Effector CD4-positive, alpha-beta T cell (primary cell): ENCODE measurements at regions not wholly inside any gene's neighbourhood (a gene's known extent, or its start where the extent isn't known, plus 50 kb on each side); places are given as distances from the start of the nearest gene placed in this dataset.

ENCODE experiments used
- DNase-seq: peaks from one replicate; pipeline ENCODE4 v3.0.0-alpha.2; 2020

DNA sequence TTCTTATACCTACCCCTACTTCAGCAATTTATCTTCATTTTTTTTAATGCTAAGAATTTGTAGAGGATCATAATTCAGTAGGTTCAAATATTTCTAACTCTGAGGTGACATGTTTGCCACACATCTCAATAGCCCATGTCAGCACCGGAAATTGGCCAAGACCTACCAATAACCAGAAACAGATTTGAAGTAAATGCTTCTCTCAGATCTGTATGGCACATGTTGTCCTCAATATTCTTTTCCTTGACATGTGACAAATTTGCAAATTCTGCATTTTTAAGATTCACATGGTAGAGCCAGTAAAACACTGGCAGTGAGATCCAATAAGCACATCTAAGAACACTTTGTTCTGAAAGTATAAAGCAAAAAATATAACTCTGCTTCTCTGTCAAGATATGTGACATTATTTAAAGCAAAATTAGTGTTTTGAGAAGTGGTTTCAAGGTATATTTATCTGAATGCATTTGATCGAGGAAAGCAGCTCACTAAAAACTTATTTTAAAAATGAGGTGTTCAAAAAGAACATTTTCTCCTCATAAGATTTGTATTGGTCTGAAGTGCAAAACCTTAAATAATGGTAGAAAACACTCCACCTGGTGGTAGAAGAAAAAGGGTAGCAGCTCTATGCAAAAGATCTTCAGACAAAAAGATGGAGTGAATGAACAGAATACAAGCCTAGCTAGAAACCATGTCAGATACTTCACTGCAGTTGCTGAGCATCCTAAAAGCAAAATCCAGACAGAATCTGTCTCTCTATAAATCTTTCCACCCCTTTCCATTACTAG, 513.8 kb upstream of the FAM241A start:
- no peak for DNase-seq

DNA sequence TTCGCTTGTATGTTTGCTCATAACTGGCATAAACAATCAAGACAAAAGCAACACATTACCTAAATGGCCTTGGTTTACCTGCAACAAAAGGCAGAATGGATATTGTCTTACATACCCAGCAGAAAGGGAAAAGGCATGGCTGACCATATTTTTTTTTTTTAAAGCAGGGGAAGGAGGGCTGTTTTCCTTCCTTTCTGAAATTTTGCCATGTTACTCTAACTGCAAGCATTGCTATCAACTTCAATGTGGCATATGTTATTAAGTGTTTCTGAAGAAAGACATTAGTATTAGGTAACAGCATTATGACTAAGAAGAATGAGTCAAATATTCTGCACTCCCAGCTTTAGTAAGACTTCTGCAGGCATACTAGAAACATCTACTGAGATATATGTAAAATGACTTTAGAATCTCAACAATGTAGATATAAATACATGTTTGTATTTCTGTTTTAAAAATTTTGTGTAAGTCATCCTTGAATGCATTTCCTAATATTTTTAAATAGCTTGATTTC, 512.6 kb upstream of the FAM241A start:
- DNase-seq = no peak

DNA sequence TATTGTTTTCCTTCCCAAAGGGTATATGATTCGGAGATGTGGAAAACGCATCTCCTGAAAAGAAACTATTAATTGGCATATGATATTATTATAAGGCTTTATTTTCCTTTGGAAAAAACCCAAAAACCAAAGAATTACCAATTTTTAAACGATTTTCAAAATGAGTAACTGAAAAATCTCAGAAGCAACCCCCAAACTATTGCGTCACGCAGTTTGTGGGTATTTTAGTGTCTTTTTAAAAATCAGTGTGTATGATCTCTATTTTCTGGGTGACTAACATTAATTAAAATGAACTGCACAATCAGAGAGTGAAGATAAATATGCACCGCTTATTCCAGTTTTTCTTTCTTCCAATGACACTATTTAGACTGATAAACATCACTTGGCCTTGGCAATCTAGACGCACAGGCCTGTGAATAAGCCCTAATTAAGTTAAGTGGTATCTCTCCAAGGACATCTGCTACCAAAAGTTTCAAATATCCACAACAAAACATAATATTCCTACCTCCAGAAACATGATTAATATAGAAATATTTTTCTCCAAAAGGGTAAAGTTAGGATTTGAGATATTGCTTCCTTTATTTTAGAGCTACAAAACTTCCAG, 511.5 kb upstream of the FAM241A start:
- no peak for DNase-seq

DNA sequence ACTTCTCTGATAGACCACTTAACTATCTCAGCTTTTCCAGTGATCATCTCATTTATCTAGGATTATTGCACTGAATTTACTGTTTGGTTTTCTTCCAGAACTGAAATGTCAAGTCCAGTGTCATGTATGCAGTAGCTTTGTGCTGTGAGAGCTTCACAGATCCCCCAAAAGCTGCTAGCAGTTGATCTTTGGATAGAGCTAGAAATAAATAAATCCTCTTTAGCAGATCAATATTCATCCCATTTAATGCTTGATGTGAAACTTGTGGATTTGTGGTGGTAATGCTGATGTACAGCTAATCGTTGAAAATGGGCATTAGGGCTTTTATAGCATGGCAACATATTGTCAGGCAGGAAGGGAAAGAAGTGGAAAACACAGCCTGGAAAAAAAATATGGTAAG, 509.6 kb upstream of the FAM241A start:
- no peak for DNase-seq

DNA sequence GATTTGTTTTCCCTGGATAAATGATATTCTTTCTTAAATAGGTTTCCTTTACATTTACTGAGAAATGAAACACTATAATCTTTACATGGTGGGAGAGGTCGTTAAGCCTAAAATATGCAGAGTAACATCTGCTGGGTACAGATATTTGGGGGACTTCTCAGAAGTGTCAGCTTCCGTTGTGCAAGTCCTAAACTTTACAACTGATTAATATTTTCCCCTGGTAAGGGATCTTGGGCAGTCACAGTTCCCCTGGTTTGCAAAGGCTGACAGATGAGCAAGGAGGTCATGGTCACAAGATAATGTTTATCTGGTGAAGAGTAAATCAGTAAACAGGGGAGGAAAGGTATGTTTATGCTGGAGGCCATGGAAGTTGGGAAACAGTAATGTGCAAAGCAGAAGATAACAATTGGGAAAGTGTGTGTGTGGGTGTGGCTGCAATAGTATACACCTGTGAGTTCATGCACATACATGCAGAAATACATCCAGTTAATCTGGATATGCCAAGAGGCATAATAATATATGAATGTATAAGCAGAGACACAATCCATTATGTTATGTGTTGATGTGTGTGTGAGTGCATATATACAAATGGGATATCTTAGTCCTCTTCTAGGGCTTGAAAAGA, 508.2 kb upstream of the FAM241A start:
- no peak for DNase-seq

DNA sequence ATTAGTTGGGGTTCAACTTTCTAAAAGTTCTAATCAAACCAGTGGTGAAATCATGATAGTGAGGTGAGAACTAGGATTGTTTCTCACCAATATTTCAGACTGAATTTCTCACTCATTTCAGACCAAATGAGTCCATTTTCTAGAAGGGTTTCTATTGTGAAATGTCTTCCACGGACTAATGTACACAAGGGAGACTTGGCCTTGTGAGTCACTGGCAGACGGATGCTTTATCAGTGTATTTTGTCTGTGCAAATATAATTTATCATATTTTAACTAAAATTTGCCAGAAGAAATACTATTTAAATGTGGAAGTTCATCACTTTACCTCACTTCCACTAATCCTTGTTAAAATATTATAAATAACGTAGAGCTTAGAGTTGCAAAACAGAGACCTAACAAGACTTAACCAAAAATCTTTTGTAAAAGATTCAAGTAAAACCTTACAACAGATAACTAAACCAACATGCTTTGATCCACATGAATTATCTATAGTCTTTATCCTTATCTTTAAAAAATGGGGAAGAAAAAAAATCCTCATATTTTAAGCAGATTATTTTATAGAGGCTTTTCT, 506.0 kb upstream of the FAM241A start:
- DNase-seq = no peak

DNA sequence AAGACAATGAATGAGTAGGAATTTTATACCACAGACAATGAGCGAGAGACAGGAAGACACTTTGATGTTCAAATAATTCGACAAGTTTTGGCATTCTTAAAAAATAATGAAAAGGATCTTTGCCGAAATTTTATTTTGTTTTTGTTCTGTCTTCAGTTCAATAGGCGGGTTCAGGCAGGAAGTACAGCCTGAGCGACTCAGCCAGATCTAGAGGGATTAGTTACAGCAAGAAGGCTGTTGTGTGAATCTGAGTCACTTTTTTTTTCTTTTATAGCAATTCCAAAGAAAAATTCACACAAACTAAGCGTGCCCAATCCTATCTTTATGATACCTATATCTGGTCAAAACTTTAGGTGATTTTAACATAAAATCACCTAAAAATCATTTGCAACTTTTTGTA, 505.4 kb upstream of the FAM241A start:
- DNase-seq = no peak

DNA sequence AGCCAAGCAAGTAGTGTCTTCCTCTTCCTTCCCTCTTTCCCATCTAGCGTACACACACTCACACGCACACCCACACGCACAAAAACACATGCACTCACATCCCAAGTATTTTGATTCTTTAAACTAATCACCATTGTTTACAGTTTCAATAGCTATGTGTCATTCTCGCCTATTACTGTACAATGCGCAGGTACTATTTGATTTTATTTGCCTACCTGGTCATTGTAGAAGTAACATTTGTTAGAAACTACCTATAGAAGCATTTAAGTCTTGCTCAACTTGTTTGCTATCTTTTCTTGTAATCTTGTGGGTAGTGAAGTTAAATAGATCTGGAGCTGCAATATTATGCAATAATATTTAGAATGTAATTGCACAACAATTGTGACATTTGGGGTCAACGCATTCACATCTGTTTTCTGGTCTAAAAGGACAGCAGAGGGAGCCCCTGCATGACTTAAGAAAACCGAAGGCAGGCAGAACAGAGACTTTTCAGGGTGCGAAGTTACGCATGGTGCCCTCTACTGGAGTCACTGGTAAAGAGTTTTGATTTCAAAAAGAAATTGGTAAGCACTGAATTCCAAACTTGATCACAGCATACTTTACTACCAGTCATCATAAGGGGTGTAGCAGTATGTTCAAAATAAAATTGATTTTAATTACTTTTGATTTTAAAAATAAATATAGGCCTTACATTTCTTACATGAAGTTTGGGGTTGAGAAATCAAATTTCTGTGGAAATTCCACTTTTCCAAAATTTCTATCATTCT, 503.3 kb upstream of the FAM241A start:
- no peak for DNase-seq

DNA sequence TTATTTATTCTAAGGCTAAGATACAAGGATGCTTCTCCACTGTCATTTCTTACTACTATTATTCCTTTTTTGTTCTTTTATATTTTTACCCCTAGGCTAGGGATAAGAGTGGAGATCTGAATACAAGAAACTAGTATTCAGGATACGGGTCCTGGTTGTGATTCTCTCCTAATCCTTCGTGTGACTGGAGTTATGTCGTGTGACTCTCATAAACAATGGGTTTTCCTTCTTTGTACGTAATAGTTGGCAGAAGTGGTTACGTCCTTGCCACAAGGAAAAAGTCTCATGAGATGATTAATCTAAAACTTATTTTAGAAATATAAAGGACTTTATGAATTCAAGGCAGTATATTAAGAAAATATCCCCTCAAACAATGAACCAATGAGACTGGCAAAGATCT, 497.2 kb upstream of the FAM241A start:
- DNase-seq = no peak

DNA sequence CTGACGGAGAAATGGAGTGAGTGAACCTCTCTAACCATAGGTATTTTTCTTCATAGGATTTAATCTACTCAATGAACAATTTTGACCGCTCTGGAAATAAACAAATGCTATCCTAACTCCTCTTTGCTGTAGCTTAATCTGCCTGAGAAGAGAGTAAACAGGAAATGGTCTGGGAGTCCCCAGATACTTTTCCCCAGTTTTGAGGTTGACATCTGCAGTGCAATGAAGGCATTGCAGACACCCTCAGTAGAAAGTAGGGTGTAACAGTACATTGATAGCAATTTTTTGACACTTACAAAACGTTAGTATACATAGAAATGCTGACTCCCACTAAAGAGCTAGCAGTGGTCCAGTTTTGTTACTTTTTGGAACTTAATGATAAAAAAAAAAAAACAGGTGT, 495.9 kb upstream of the FAM241A start:
- DNase-seq = no peak

DNA sequence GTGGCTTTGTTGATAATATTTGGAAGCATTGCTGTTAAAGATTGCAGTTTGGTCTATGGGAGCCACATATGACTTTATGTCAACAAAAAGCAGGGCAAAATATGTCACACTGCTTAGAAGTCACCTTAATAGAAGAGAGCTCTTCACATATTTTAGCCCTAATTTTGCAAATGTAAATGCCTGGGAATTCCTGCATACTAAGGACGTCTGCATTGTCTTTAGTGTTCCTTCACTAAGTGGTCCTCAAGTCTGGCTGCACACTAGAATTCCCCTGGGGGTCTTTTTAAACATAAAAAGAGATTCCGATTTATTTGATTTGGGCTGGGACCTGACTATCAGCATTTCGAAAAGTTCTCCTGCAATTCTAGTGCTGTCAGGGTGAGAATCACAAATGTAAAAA, 495.1 kb upstream of the FAM241A start:
- no peak for DNase-seq

DNA sequence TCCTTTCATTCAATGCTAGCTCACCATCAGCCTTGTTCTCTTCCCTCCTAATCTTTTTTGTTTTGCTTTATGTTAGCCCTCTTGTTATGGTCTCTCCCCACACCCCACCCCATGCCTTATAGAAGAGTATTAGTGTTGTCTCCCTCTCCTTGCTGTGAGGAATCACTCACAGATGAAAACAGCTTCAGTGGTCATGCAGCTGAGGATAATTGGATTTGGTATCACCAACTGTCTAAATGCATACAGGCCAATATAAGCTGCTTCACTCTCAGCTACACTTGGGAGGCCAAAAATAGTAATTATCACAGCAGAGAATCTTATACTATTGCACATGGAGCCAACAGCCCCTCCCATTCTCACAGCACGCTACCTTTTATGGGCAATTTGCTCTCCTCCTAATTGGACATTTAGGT, 494.6 kb upstream of the FAM241A start:
- DNase-seq = no peak

DNA sequence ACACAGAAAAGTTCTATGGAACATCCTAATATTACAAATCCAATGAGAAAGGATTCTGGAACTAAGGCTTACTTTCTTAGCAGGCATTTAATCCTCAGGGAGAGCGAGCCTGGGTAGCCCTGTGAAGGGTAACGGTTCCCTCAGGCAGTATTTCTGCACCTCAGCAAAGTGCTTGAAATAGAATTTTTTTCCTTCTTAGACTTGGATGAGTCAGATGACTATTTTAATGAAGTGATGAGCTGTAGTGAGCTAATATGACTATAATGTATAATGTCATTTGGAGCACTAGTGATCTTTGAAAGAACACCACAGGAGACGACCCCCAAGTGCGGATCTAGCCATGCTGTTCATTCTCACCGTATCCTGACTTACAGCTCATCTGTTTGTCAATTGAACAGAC, 493.0 kb upstream of the FAM241A start:
- DNase-seq = no peak

DNA sequence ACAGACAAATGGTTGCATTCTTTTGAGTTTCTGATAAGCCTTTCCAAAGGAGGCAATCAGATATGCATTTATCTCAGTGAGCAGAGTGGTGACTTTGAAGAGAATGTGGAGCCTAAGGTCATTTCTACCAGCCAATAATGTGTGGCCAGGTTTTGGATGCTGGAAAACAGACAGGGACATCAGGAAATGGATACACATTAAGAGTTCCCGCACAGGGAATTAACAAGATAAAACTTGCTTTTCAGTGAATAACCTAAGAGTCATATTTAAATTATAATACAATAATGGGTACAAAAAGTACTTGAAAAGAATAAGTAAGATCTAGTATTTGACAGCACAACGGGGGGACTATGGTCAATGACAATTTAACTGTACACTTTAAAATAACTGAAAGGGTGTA, 492.3 kb upstream of the FAM241A start:
- no peak for DNase-seq

DNA sequence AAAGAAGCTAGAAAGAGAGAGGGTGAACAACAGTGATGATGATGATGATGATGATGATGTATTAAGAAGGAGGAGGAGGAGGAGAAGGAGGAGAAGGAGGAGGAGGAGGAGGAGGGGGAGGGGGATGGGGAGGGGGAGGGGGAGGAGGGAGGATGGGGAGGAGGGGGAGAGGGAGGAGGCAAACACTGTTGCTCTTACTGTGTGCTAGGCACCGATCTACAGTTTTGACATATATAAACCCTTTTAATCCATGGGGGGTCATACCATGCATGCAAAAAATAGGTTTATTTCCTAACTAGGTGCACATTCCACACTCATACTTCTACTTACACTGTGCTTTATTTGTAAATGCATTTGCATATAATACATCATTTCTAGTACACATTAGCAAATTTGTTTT, 482.8 kb upstream of the FAM241A start:
- DNase-seq = no peak

DNA sequence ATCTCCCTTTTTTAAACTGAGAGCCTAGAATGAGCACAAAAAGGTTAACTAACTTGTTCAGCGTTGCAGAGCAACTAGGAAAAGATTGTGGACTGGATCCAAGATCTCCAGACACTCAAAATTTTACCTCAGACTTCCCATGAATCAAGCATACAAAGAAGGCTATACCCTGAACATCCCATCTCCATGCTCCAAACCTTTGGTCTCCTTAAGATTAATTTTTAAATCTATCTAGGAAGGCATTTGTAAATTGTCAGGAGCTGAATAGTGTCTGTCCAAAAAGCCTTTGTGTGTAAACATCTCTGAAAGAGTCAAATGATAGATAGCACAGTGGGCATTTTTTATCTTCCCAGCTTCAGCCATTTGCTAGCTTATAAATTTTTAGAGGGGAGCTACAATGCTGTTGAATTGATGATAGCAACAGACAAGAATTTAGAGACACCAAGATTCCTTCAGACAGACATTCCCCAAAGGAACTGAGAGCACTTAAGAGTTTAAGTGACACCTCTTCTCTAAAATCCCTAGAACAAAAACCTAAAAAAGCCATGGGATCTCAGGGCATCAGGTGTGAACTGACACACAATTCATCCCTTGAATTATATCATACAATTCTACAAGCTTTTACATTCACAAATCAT, 480.8 kb upstream of the FAM241A start:
- no peak for DNase-seq

DNA sequence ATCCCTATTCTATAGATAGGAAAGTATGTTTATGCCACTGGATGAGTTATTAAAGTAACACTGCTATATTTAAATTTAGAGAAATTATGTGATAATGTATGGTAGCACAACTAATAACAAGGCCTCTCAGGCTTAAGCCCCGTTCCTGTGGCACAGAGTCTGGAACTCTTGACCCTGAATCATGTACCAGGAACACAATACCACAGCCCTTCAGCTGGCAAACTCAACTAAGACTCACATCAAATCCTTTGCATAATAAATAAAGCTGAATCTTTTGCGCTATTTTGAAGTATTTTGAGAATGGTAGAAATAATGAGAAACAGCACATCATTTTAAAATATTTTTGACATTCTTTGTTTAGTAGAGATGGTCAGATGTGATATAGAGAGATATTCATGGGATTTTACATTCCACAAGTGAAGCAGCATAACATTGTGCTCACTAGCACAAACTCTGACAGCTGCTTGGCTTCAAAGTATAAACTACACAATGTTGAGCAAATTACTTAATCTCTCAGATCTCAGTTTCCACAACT, 478.4 kb upstream of the FAM241A start:
- DNase-seq = no peak

DNA sequence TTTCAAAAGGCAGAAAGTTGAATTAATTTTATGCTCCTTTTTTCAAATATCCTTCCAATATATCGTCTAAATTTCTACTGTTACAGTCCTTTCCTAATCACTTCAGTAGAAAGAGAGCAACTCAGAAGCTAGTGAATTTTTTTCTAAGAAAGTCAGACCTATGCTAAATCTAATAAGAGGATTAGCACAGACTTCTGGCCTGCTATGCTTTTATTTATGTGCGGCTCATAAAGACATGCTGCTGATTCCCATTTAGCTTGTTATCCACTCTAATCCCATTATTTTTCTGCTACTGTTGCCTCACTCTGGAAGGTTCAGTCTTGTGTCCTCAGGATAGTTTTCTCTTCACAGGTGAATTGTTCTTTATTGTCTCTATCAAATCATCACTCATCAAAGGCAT, 473.5 kb upstream of the FAM241A start:
- DNase-seq = no peak

DNA sequence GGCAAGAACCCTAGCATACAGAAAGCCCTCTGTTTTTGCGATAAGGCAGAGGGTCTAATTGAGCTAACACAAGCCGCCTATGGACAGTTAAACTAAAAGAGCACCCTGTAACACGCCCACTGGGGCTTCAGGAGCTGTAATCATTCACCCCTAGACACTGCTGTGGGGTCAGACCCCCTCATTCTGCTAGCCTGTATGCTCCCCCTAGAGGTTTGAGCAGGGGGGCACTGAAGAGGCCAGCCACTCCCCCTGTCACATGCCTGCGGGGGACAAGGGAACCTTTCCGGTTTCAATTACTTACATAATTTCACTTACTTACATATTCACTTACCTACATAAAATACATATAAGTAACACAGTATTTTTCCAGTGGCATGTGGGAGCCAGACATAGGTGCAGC, 469.5 kb upstream of the FAM241A start:
- DNase-seq = no peak

DNA sequence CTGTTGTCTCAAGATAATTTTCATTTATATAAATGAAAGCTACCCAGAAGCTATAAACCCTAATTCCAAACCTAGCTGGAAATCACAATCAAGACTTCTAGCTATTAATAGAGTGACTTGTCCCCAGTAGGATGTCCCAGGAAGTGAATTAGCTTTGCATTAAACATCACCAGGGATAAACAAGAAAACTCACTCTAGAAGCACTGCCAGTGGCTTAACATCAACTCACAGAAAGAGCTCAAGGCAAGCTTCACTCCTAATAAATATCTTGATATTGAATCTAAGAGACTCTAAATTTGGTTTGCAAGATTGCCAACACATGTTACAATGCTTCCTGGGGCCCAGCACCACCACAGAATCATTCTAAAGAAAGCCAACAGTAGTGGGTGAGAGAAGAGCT, 468.7 kb upstream of the FAM241A start:
- DNase-seq = no peak

DNA sequence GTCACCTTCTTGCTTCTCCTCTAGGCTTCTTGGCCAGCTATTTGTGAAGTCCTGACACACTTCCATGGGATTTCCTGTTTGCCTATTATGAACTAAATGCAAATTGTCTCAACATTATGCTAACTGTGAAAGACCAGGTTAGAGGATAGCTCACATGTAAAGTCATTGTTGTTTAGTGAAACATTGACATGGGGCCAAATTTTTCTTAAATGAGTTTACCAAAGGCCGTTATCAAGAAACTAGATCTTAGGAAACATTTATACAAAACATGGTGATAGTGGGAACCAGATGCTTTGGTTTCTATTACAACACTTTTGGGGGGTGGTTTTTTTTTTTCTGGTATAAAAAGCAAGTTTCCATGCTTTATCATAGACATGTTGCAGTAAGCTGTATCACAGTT, 466.8 kb upstream of the FAM241A start:
- DNase-seq = no peak

DNA sequence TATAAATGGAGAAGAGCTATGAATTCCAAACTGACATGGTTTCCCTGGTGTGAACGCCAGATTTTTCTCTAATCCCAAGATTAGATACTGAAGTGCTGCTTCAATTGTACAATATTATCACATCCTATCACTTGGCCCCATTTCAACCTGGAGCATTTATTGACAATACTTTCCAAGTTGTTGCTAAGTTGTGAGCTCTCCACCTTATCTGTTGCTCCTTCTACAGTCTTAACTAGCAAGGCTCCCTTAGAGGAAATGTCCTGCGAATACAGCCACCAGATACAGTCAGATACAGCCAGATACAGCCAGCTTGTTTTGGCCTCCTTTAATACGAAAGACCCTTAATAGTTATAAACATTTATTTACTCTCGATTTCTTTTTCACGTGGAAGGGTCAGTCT, 466.3 kb upstream of the FAM241A start:
- DNase-seq = no peak
